ENCODE measurements at regions not wholly inside any gene's neighbourhood (a gene's known extent, or its start where the extent isn't known, plus 50 kb on each side); places are given as distances from the start of the nearest gene placed in this dataset.
A peak's percentile ranks its signal among the peaks of the same experiment; 100 is the strongest.

DNA sequence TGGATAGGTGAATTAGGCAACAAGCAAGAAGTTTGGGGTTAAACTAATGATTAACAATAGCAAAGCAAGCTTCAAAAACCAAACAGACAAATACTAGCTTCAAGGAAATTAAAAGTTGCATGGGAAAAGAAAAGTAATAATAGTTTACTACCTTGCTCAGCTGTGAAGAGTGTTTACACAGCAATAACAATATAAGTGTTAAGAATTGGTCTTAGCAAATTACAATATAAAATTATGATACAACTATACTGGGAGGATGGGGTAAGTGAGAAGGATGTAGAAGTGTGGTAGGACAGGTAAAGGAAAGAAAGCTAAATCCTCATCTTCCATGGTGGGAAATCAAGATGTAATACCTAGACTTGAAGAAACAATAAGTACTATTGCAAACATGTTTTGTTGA, 137.7 kb upstream of the MAFB start:
- no peak for ATAC-seq
- intact Hi-C loops (cut with DNase I) = no loop called here
- DNase-seq (ENCODE audit: low spot score) = no peak

DNA sequence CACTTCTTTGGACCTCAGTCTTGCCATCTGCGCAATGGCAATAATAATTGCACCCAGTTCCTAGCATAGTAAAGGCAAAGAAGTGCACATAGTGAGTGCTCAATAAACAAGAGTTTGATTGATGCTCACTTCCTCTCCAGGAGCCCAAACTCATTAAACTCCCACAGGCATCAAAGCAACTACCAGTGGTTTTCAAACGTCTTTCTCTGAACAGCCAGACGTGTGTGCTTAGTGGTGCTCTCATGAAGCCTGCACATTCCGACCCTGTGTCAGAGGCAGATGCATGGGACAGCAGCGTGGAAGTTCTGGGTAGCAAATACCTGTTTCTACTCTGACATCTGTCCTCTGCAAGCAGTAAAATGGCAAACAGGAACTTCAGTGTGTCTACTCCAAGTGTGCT, 146.3 kb upstream of the MAFB start:
- DNase-seq (ENCODE audit: low spot score) = no peak
- intact Hi-C loops (cut with DNase I) = no loop called here
- ATAC-seq = no peak

DNA sequence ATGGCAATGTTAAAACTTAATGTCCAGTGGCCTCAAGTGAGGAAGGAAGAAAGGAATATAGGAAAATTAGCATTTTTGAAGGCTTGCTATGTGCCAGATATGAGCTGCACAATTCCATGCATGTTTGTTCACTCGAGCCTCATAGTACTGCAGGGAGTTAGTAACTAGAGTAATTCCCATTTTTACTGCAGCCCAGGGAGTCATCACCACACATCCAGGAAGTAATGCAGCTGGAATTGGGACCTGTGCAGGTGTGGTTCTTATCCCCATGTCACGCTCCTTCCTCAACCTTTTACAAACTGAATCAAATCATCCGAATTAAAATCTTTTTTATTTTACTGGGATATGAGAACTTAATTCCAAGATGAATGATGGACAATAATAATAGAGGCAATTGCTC, 149.5 kb upstream of the MAFB start:
- intact Hi-C loops (cut with DNase I) = no loop called here
- no peak for ATAC-seq

DNA sequence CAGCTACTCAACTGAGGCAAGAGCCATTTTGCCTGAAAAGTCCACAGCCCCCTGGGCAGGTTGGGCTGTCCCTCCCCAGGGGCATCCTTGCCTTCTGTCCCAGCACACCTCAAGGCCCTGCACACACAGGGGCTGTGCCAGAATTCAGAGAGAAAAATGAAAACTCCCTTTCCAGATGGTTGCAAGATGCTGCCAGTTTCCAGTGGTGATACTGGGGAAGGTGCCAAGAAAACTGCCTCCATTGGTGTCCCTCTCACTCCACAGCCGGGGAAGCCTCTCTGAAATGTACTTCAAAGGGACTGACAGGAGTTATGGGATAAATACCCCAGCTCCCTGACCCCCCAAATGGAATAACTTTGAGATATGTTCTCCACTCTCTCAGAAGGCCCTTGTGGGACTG, 154.2 kb upstream of the MAFB start:
- intact Hi-C loops (cut with DNase I) = no loop called here
- DNase-seq (ENCODE audit: low spot score) (no peak), ATAC-seq (no peak)

More for the DNA sequence above, 149.5 kb upstream of the MAFB start:
- no peak for DNase-seq (ENCODE audit: low spot score)

DNA sequence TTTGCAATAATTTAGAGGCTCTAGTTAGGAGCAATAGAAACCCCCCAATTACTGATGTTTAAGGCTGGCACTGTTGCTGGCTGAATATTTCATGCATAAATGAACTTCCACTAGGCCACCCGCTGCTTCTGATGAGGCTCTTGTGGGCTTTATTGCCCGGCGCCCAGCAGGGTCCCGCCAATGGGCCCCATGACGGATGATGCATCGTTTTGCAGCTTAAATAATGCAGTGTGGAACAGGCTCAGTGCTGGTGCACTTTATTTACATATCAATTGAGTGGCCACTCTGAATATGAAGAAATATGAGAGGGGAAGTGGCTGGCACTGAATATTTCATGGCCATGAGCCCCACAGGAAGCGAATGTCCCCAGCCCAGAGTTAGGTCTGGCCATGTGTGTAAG, 155.3 kb upstream of the MAFB start:
- no peak for DNase-seq (ENCODE audit: low spot score)
- intact Hi-C loops (cut with DNase I) = no loop called here
- no peak for ATAC-seq

DNA sequence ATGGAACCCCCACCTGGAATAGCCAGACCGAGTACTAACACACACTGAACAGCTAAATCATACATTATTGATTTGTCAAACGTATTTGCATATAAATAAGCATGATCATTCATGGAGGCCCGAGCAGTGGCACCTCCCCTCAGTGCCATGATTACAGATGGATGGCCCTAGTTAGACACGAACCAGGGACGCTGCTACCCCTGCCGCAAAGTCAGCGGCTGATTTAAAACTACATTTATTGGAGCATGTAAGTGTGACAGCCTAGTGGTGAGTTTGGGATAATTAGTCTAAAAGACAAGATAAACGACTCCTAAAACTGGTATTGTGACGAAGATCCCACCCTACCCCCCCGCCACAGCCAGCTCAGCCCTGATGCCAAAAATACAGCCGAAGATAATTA, 159.1 kb upstream of the MAFB start:
- DNase-seq (ENCODE audit: low spot score) (no peak), ATAC-seq (no peak)
- intact Hi-C loops (cut with DNase I) = no loop called here

DNA sequence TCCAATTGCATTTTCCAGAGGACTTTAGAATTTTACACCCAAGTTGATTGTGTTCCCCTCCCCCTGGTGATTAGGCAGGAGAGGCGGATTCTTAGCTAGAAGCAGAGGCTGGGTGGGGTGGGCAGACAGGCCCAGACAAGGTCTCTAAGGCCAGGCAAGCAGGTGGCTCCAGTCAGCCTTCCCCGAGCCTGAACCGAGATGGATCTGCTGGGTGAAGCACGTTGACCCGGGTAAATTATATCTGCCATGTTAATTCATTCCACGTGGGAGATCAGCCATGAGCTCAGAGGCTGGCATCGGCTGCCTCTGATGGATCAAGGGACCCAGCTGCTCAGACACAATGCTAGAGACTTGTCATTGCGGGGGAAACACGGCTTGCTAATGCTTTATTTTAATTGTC, 159.5 kb upstream of the MAFB start:
- intact Hi-C loops (cut with DNase I) = no loop called here
- no peak for DNase-seq (ENCODE audit: low spot score)
- ATAC-seq = no peak

DNA sequence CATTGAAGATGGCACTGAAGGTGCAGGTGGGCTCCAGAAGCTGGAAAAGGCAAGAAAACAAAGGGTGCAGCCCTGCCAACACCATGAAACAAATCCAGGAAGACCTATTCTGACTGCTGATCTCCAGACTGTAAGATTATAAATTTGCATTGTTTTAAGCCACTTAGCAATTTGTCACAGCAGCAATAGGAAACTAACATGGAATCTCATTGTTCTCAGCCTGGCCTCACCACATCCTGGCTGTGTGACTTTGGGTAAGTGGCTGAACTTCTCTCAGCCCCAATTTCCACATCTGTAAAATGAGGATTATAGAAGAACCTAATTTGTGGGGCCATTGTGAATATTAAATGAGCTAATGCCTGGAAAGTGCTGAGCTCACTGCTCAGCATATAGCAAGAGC, 160.4 kb upstream of the MAFB start:
- intact Hi-C loops (cut with DNase I) = no loop called here
- DNase-seq (ENCODE audit: low spot score) = no peak
- no peak for ATAC-seq

DNA sequence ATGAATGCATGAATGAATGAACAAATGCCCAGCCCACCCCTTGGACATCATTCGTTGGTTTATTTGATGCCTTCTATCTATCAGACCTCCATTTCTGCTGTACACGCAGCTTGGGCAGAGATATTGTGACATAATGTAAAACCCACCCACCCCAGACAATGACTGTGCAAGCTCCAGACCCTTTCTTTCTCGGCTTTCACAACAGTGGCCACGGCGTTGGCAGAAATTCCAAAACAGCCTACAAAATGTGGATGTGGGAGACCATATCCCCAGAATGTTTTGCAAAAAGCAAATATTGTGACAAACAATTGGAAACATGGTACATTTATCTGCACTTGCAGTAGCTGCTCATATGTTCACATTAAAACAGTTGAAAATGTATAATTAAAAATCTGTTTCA, 162.0 kb upstream of the MAFB start:
- no peak for ATAC-seq
- DNase-seq (ENCODE audit: low spot score) = no peak
- intact Hi-C loops (cut with DNase I) = no loop called here

DNA sequence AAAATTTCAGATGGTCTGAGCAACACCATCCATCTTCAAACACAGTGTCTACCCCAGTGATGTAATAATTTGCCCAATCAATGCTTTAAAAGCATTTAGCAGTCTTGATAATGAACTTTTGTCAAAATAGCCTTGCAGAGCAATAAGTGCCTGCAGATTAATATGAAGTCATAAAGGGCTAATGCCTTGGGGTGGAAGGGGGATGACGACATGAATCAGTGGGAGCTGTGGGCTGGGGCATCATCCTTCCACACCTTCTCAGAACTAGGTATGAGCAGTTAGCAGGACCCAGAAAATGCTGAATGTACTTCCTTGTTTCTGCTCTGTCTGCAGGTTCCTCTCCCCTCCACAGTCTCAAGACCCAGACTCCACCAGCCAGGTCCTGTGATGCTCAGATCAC, 166.2 kb upstream of the MAFB start:
- DNase-seq (ENCODE audit: low spot score) (no peak), ATAC-seq (no peak)
- intact Hi-C loops (cut with DNase I) = no loop called here

DNA sequence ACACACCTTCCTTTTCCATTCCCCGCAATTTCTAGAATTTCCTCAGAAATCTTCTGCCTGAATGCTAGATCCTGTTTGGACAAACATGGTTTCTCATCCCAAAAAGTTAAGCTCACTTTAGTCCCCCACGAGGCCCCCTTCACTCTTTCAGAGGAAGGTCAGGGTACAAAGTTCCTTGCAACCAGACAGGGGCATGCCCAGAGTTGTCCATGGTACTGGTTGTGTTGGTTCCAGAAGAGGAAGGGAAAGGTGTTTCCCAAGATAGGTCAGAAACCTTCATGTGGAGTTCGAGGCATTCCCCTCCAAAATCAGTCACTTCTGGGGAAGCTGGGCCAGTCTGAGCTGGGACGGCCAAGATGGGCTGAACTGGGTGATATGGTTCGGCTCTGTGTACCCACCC, 167.6 kb upstream of the MAFB start:
- ATAC-seq (no peak), DNase-seq (ENCODE audit: low spot score) (no peak)
- intact Hi-C loops (cut with DNase I) = no loop called here

DNA sequence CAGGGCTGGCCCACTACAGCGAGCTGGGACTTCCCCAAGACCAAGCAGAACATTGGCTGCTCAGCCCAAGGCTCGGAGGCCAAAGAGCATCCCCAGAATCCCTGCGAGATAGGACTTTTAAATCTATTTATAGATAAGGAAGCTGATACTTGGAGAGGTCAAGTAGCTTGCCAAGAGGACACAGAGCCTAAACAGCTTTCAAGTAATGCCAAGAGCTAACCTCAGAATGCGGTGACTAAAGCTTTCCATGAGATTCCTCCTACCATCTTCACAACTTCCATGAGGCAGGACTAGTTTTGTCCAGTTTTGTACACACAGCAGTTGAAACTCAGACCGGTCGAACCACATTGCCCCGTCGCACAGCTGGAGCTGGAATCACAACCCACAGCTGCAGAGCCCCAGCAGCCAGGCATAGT, 168.1 kb upstream of the TOP1 start:
- ATAC-seq (peak; percentile 39), DNase-seq (ENCODE audit: low spot score) (no peak)
- intact Hi-C loops (cut with DNase I) = no loop called here

DNA sequence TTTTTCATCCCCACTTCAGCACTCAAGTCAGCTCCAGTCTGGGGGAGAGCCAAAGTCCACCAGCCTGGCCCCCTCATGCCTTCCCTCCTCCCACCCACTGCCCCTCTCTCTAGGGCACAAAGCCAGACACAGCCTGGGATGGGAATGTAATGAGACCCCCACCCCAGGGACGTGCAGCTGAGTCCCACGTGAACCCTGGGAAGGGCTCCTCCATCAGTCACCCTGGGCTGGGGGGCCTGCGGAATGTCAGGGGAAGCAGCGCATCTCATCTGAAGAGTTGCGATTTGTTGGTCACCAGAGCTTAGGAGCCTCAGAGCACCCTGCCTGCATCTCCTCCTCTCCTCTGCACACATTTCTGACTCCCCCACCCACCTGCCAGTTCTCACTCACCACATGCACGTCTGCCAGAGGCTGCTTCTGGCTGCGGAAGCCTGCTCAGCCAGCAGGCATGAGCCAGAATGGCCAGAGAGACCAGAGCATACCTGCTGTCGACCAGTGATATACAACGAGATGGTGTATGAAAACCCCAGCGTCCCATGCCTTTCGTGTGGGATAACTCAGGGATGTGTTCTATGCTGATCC, 167.1 kb upstream of the TOP1 start:
- ATAC-seq (no peak), DNase-seq (ENCODE audit: low spot score) (no peak)
- intact Hi-C loops (cut with DNase I) = no loop called here

DNA sequence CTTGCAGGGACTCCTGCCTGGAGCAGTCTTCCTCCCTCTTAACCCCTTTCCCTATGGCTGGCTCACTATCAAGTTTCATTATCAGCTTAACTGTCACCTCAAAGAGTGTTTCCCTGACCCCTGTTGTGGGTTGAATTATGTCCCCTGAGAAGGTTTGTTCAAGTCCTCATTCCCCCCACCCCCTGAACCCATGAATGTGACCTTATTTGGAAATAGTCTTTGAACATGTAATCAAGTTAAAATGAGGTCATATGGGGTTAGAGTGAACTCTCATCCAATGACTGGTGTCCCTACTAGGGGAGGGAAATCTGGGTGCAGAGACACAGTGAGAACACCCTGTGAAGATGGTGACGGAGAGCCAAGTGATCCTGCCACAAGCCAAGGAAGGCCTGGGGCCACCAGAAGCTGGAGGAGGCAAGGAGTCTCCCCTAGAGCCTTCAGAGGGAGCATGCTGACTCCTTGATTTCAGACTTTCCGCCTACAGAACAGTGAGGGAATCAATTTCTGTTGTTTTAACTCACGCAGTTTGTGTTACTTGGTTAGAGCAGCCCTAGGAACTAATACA, 165.2 kb upstream of the TOP1 start:
- intact Hi-C loops (cut with DNase I) = no loop called here
- ATAC-seq (no peak), DNase-seq (ENCODE audit: low spot score) (no peak)

DNA sequence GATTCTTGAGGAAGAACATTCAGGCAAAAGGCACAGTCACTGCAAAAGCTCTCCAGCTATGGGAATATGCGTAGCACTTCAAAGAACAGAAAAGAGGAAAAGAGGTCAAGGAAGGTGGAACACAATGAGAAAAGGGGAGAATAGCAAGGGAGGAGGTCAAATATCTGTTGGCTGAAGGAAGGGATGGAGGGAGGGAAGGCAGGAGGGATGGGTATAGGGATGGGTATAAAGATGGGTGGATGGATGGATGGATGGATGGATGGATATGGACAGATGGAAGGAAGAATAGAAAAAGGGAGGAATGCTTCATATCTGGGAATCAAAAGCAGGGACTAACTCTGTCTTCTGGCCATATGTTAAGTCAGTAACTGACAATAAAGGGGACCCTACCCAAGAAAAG, 164.2 kb upstream of the TOP1 start:
- ATAC-seq (no peak), DNase-seq (ENCODE audit: low spot score) (no peak)
- intact Hi-C loops (cut with DNase I) = no loop called here

DNA sequence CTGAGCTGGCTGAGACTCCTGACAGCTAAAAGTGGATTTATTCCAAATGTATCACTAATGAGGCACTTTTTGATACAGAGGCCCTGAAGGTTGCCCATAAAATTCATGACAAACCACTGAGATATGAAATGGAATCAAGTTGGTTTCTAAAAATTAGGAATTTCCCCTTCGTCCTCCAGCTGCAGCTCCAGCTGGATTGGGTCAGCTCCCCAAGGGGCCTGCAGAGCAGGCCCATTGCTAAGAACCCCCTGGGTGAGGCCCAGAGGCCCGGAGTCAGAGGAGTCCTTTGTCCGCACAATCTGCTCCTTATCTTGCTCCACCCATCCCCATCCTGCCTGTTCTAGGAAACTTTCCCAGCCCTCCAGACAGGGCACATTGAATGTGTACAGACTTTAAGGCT, 163.5 kb upstream of the TOP1 start:
- DNase-seq (ENCODE audit: low spot score) = no peak
- intact Hi-C loops (cut with DNase I) = no loop called here
- ATAC-seq = no peak

DNA sequence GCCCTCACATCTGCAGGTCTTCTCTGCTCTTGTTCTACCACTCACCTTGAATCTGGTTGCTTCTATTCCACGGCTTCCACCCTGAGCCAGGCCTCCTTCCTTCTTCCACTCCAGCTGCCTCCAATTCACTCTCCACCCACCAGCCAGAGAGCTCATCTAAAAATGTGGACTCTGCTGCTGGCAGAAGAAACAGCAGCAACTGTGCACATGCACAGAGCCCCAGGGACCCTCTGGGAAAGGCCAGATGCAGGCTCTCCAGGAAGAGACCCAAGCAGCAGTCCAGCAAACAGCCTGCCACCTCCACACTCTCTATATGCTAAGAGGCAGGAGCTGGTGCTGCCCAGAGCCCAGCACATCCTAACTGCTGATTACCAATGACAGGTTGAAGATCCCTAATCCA, 162.6 kb upstream of the TOP1 start:
- ATAC-seq (no peak), DNase-seq (ENCODE audit: low spot score) (no peak)
- intact Hi-C loops (cut with DNase I) = no loop called here

DNA sequence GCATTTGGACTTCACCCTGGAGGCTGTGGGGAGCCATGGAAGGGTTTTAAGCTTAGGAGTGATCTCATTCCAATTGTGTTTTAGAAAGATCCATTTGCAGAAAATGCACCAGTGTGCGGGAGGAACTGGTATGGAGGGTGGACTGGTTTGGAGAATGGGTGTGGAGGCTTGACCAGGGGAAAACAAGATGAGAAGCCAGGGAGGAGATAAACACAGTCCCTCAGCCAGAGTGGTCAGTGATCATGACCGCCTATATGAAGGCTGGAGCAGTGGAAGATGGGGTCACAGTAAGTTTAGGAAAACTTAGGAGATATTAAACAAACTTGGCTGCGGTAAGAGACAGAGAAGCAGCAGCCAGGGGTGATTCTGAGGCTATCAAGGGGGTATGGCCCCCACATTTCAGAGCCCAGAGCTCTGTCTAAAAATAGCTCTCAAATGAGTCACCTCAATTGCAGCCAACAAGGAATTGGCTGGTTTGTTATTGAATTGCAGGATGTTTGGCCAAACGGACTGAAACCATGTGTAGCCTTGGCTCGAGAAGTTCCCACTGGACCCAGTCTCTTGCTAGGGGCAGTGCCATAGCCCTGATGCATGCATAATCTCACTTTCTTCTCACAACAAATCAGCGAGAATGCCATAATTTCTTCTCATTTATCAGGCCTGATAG, 159.9 kb upstream of the TOP1 start:
- intact Hi-C loops (cut with DNase I) = no loop called here
- DNase-seq (ENCODE audit: low spot score) = no peak

DNA sequence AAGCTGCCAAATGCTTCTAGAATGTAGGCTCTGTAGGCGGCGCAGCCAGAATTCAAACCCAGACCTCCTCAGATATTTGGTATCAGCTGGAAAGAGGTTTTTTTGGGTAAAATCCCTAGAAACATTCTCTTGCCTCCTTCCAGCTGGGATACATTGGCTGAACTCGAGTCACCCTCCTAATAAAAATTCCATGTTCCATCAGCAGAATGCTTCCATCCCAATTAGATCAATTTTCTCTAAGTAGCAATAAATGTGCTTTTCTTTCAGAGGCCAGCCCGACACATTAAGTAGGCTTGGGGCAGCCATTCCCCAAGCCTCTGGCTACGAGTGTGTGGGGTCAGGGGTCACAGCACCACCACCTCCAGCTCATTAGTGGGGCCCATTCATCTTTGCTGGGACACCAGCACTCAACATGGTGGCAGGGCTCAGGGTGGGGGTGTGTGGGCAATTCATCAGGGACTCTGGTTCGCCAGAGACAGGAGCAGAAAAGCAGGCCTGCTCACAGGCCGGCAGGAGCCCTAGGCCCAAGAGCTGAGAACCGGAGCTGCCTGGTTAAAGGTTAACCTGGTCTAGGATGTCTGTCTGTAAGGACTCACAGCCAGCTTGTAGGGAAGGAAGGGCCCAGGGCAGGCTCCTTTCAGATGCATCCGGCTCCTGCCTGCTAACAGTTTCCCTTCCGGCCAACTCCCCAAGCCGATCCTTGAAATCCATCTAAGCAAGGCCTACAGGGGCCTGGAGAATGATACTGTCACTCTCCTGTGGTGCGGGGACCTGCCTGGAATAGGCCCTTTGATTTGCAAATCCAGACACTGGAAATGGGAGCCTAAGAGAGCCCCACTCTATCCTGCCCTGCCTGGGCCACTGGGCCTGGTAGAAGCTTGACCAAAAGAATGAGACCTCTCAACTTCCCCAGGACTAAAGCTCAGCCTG, 159.1 kb upstream of the TOP1 start:
- ATAC-seq (peak; percentile 20), DNase-seq (ENCODE audit: low spot score) (no peak)
- intact Hi-C loops (cut with DNase I) = no loop called here

More for the DNA sequence above, 159.9 kb upstream of the TOP1 start:
- ATAC-seq = peak; percentile 89
